NT2/D1 (cell line): ENCODE measurements at regions not wholly inside any gene's neighbourhood (a gene's known extent, or its start where the extent isn't known, plus 50 kb on each side); places are given as distances from the start of the nearest gene placed in this dataset.
A peak's percentile ranks its signal among the peaks of the same experiment; 100 is the strongest.
"Not testable (repeated sequence)": the region's sequence is repeated elsewhere in the genome, so short reads cannot be mapped to it uniquely, and the experiment has no call there.

Source experiments
- DNase-seq: peaks from one replicate; pipeline ENCODE4 v3.0.0-alpha.2; 2011; ENCODE audit warnings: low read depth, low spot score
- H3K27me3 ChIP-seq: 2 replicates; pipeline ENCODE4 v1.6.0; 2011; ENCODE audit warnings: mild to moderate bottlenecking; ENCODE audit not compliant: insufficient read length, insufficient read depth
- H3K36me3 ChIP-seq: 2 replicates; pipeline ENCODE4 v1.6.1; 2011; ENCODE audit warnings: mild to moderate bottlenecking, low read length, mixed read lengths; ENCODE audit not compliant: insufficient read depth, insufficient read length
- H3K4me1 ChIP-seq: 2 replicates; pipeline ENCODE4 v1.5.1; 2011; ENCODE audit not compliant: insufficient read depth, insufficient read length
- H3K4me3 ChIP-seq: 2 replicates; pipeline ENCODE4 v1.5.1; 2011; ENCODE audit warnings: low read depth; ENCODE audit not compliant: insufficient read length
- H3K9ac ChIP-seq: 2 replicates; pipeline ENCODE4 v1.6.0; 2011; ENCODE audit warnings: low read depth; ENCODE audit not compliant: insufficient read length
- H3K9me3 ChIP-seq: 2 replicates; pipeline ENCODE4 v1.5.1; 2011; ENCODE audit warnings: mild to moderate bottlenecking, low read length; ENCODE audit not compliant: insufficient read depth
- SUZ12 ChIP-seq: IDR thresholded peaks from 2 replicates; pipeline ENCODE4 v1.6.1; 2011; ENCODE audit not compliant: insufficient read length, insufficient read depth; ENCODE audit errors: extremely low read depth
- YY1 ChIP-seq: IDR thresholded peaks from 2 replicates; pipeline ENCODE4 v1.6.1; 2011; ENCODE audit not compliant: insufficient read length, insufficient read depth
- ZNF274 ChIP-seq: IDR thresholded peaks from 2 replicates; pipeline ENCODE4 v1.6.1; 2011; ENCODE audit warnings: mild to moderate bottlenecking, low read depth, low read length

- TF ChIP-seq ZNF274 (no peak), YY1 (no peak), SUZ12 (no peak)
- DNase-seq: no peak
Observed at GRCh38 chr6:67935976-67936477, 699.1 kb upstream of the ADGRB3 start.

GRCh38 chr6:67933278-67933677 is 701.8 kb upstream of the ADGRB3 start:
- TF ChIP-seq SUZ12 (no peak), YY1 (no peak), ZNF274 (no peak)

More at GRCh38 chr6:67935976-67936477, 699.1 kb upstream of the ADGRB3 start:
- no peak overlapping the region for H3K4me3 ChIP-seq
- no peaks in the 10 kb centered on the region for H3K4me1 ChIP-seq
- no peaks in the 10 kb centered on the region for H3K9me3 ChIP-seq
- H3K9ac ChIP-seq: no peak overlapping the region
- H3K36me3 ChIP-seq: no peaks in the 10 kb centered on the region
- no peaks in the 10 kb centered on the region for H3K27me3 ChIP-seq

GRCh38 chr6:67922588-67922987 is 712.5 kb upstream of the ADGRB3 start:
- DNase-seq, H3K9me3 ChIP-seq, H3K4me3 ChIP-seq, H3K4me1 ChIP-seq, H3K27me3 ChIP-seq, H3K36me3 ChIP-seq, H3K9ac ChIP-seq: not testable (repeated sequence)

More at GRCh38 chr6:67933278-67933677, 701.8 kb upstream of the ADGRB3 start:
- H3K9me3 ChIP-seq: no peaks in the 10 kb centered on the region
- H3K4me3 ChIP-seq: no peak overlapping the region
- DNase-seq: peak; percentile 11
- no peak overlapping the region for H3K9ac ChIP-seq
- H3K36me3 ChIP-seq: no peaks in the 10 kb centered on the region
- no peaks in the 10 kb centered on the region for H3K27me3 ChIP-seq
- H3K4me1 ChIP-seq: no peaks in the 10 kb centered on the region

- not testable (repeated sequence) for DNase-seq
Observed at GRCh38 chr6:67920040-67920439, 715.0 kb upstream of the ADGRB3 start.

GRCh38 chr6:67916399-67916798 is 718.7 kb upstream of the ADGRB3 start:
- Histone ChIP-seq H3K4me1 (no peaks in the 10 kb centered on the region), H3K4me3 (no peak overlapping the region), H3K9ac (no peak overlapping the region), H3K27me3 (no peaks in the 10 kb centered on the region), H3K9me3 (no peaks in the 10 kb centered on the region), H3K36me3 (no peaks in the 10 kb centered on the region)
- no peak for DNase-seq
- TF ChIP-seq YY1: no peak
- no peak for TF ChIP-seq ZNF274
- no peak for TF ChIP-seq SUZ12

More at GRCh38 chr6:67920040-67920439, 715.0 kb upstream of the ADGRB3 start:
- H3K9me3 ChIP-seq, H3K4me1 ChIP-seq, H3K9ac ChIP-seq, H3K4me3 ChIP-seq, H3K27me3 ChIP-seq, H3K36me3 ChIP-seq: not testable (repeated sequence)

GRCh38 chr6:67914419-67914818 is 720.7 kb upstream of the ADGRB3 start:
- H3K4me1 ChIP-seq: no peaks in the 10 kb centered on the region
- no peak for DNase-seq
- H3K36me3 ChIP-seq: no peaks in the 10 kb centered on the region
- no peak overlapping the region for H3K9ac ChIP-seq
- no peaks in the 10 kb centered on the region for H3K9me3 ChIP-seq
- no peak overlapping the region for H3K4me3 ChIP-seq
- no peak for TF ChIP-seq ZNF274
- no peak for TF ChIP-seq YY1
- no peak for TF ChIP-seq SUZ12
- H3K27me3 ChIP-seq: no peaks in the 10 kb centered on the region

GRCh38 chr6:67909354-67909753 is 725.7 kb upstream of the ADGRB3 start:
- Histone ChIP-seq H3K36me3 (no peaks in the 10 kb centered on the region), H3K27me3 (no peaks in the 10 kb centered on the region), H3K4me1 (no peaks in the 10 kb centered on the region), H3K4me3 (no peak overlapping the region), H3K9me3 (no peaks in the 10 kb centered on the region), H3K9ac (no peak overlapping the region)
- TF ChIP-seq YY1 (no peak), ZNF274 (no peak), SUZ12 (no peak)
- no peak for DNase-seq

GRCh38 chr6:67908379-67908778 is 726.7 kb upstream of the ADGRB3 start:
- Histone ChIP-seq H3K4me1 (no peaks in the 10 kb centered on the region), H3K9ac (no peak overlapping the region), H3K36me3 (no peaks in the 10 kb centered on the region), H3K4me3 (no peak overlapping the region), H3K9me3 (no peaks in the 10 kb centered on the region), H3K27me3 (no peaks in the 10 kb centered on the region)
- TF ChIP-seq YY1 (no peak), ZNF274 (no peak), SUZ12 (no peak)
- DNase-seq: no peak

GRCh38 chr6:67904735-67905134 is 730.3 kb upstream of the ADGRB3 start:
- not testable (repeated sequence) for H3K9me3 ChIP-seq, H3K9ac ChIP-seq, DNase-seq, H3K4me3 ChIP-seq, H3K4me1 ChIP-seq, H3K36me3 ChIP-seq, H3K27me3 ChIP-seq
